HEK293T (cell line): ENCODE measurements at regions not wholly inside any gene's neighbourhood (a gene's known extent, or its start where the extent isn't known, plus 50 kb on each side); places are given as distances from the start of the nearest gene placed in this dataset.

ENCODE experiments used
- CTCF ChIA-PET: fragments of 350-600 bp; formaldehyde crosslinking; extraction: SDS; loops from one replicate; lab custom pipeline; 2021; ENCODE audit warnings: antibody characterized with exemption, inconsistent platforms; lab: Yijun Ruan, JAX
- POLR2A ChIA-PET: fragments of 350-600 bp; formaldehyde crosslinking; extraction: SDS; loops from one replicate; lab custom pipeline; 2020; ENCODE audit warnings: antibody characterized with exemption, inconsistent platforms; lab: Yijun Ruan, JAX
- DNase-seq: peaks from one replicate; pipeline ENCODE4 v3.0.0; 2012; ENCODE audit warnings: mixed read lengths; ENCODE audit errors: extremely low spot score
- ARNT ChIP-seq: fragments of 450-650 bp; IDR thresholded peaks from 2 replicates; pipeline ENCODE4 v1.6.1; 2017; ENCODE audit warnings: mild to moderate bottlenecking
- BHLHE40 ChIP-seq: fragments of 450-650 bp; IDR thresholded peaks from 2 replicates; pipeline ENCODE4 v1.6.1; 2016; ENCODE audit warnings: mild to moderate bottlenecking, moderate library complexity, borderline replicate concordance
- CTBP1 ChIP-seq: fragments of 450-650 bp; IDR thresholded peaks from 2 replicates; pipeline ENCODE4 v1.6.1; 2016; ENCODE audit warnings: borderline replicate concordance
- ELF4 ChIP-seq: fragments of 450-650 bp; IDR thresholded peaks from 2 replicates; pipeline ENCODE4 v1.6.1; 2017; ENCODE audit warnings: antibody characterized with exemption
- FOXA1 ChIP-seq: fragments of 450-650 bp; IDR thresholded peaks from 2 replicates; pipeline ENCODE4 v1.6.1; 2016; ENCODE audit warnings: mild to moderate bottlenecking
- FOXK2 ChIP-seq: fragments of 450-650 bp; IDR thresholded peaks from 2 replicates; pipeline ENCODE4 v1.6.1; 2016; ENCODE audit warnings: mild to moderate bottlenecking
- FOXM1 ChIP-seq: fragments of 450-650 bp; IDR thresholded peaks from 2 replicates; pipeline ENCODE4 v1.6.1; 2017; ENCODE audit warnings: mild to moderate bottlenecking, borderline replicate concordance
- HDGF ChIP-seq: fragments of 450-650 bp; IDR thresholded peaks from 2 replicates; pipeline ENCODE4 v1.6.1; 2017; ENCODE audit warnings: antibody characterized with exemption, borderline replicate concordance
- L3MBTL2 ChIP-seq: fragments of 450-650 bp; conservative IDR thresholded peaks from 2 replicates; pipeline ENCODE4 v1.6.1; 2016; ENCODE audit warnings: mild to moderate bottlenecking
- LEF1 ChIP-seq: fragments of 450-650 bp; IDR thresholded peaks from 2 replicates; pipeline ENCODE4 v1.6.1; 2017; ENCODE audit warnings: mild to moderate bottlenecking, borderline replicate concordance
- NFRKB ChIP-seq: fragments of 450-650 bp; IDR thresholded peaks from 2 replicates; pipeline ENCODE4 v1.6.1; 2016; ENCODE audit warnings: mild to moderate bottlenecking, moderate library complexity
- PKNOX1 ChIP-seq: fragments of 450-650 bp; IDR thresholded peaks from 2 replicates; pipeline ENCODE4 v1.6.1; 2016
- SP1 ChIP-seq: fragments of 450-650 bp; IDR thresholded peaks from 2 replicates; pipeline ENCODE4 v1.6.1; 2017
- SUZ12 ChIP-seq: fragments of 450-650 bp; IDR thresholded peaks from 2 replicates; pipeline ENCODE4 v1.6.1; 2016; ENCODE audit warnings: mild to moderate bottlenecking
- TARDBP ChIP-seq: fragments of 450-650 bp; IDR thresholded peaks from 2 replicates; pipeline ENCODE4 v1.6.1; 2016
- ZNF384 ChIP-seq: fragments of 450-650 bp; IDR thresholded peaks from 2 replicates; pipeline ENCODE4 v1.6.1; 2016

- CTCF ChIA-PET = no interaction called here
- DNase-seq = no peak
- POLR2A ChIA-PET = no interaction called here
- no peak for TF ChIP-seq FOXK2
- no peak for TF ChIP-seq ZNF384
- no peak for TF ChIP-seq FOXM1
- TF ChIP-seq FOXA1 = no peak
- TF ChIP-seq CTBP1 = no peak
- no peak for TF ChIP-seq LEF1
Measured at GRCh38 chr1:194684636-194685035, 1498.2 kb upstream of the B3GALT2 start.

- no peak for TF ChIP-seq TARDBP
- TF ChIP-seq ELF4 = no peak
- no peak for TF ChIP-seq HDGF
- TF ChIP-seq SUZ12 = no peak
- no peak for TF ChIP-seq CTBP1
- no peak for TF ChIP-seq FOXK2
- TF ChIP-seq FOXA1 = no peak
- ChIA-PET CTCF (no interaction called here), POLR2A (no interaction called here)
- no peak for DNase-seq
Measured at GRCh38 chr1:194658090-194658439, 1471.7 kb upstream of the B3GALT2 start.

- no peak for DNase-seq
- ChIA-PET CTCF (no interaction called here), POLR2A (no interaction called here)
- TF ChIP-seq NFRKB (no peak), HDGF (no peak), ZNF384 (no peak), BHLHE40 (no peak), FOXK2 (no peak)
Measured at GRCh38 chr1:194654956-194655355, 1468.5 kb upstream of the B3GALT2 start.

DNA sequence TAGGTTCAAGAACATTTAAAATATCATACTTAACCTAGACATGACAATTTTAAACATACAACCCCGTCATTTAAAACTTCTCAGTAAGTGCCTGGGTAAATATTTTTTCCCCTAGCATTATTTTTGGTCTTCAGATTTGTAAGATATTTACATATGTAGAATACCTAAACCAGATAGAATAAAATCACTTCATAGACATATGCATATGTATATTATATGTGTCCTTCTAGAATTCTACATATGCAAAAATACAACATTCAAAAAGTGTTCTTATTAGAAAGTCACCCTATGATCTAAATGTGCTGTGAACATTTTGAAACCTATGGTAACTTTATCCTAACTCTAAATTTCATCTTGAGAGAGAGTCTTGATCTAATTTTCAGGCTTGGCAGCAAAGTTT, 1467.0 kb upstream of the B3GALT2 start:
- DNase-seq = no peak
- TF ChIP-seq TARDBP (no peak), FOXK2 (no peak), NFRKB (no peak)
- CTCF ChIA-PET = no interaction called here

GRCh38 chr1:194647118-194647517, 1460.7 kb upstream of the B3GALT2 start:
- no peak for DNase-seq

More for the DNA sequence above, 1467.0 kb upstream of the B3GALT2 start:
- POLR2A ChIA-PET = no interaction called here

DNA sequence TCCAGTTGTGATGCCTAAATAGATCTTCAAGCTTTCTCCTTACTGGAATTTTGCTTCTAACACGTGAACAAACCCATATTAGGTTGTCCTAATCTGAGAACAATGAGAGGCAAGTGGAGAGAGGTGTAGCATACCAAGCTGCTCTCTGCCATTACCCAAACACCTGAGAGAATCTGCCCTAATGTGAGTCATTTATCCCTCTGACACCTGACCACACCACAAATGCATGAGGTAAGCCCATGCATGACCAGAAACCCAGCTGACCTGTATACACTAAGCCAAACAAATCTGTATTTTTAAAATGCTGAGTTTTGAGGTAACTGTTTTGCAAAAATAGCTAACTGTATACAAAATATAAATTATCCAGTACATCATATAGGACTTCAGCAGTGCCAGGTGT, 1458.1 kb upstream of the B3GALT2 start:
- TF ChIP-seq BHLHE40 (no peak), FOXM1 (no peak), TARDBP (no peak), ARNT (no peak), CTBP1 (no peak), L3MBTL2 (no peak), LEF1 (no peak), PKNOX1 (no peak), FOXA1 (no peak), NFRKB (no peak), SUZ12 (no peak)
- DNase-seq = no peak
- ChIA-PET CTCF (no interaction called here), POLR2A (no interaction called here)

More at GRCh38 chr1:194647118-194647517, 1460.7 kb upstream of the B3GALT2 start:
- ChIA-PET CTCF (no interaction called here), POLR2A (no interaction called here)
- no peak for TF ChIP-seq ARNT
- TF ChIP-seq ZNF384 = no peak
- TF ChIP-seq TARDBP = no peak
- no peak for TF ChIP-seq CTBP1
- TF ChIP-seq BHLHE40 = no peak
- TF ChIP-seq FOXM1 = no peak
- no peak for TF ChIP-seq NFRKB
- TF ChIP-seq SP1 = no peak
- TF ChIP-seq SUZ12 = no peak
- no peak for TF ChIP-seq FOXA1

DNA sequence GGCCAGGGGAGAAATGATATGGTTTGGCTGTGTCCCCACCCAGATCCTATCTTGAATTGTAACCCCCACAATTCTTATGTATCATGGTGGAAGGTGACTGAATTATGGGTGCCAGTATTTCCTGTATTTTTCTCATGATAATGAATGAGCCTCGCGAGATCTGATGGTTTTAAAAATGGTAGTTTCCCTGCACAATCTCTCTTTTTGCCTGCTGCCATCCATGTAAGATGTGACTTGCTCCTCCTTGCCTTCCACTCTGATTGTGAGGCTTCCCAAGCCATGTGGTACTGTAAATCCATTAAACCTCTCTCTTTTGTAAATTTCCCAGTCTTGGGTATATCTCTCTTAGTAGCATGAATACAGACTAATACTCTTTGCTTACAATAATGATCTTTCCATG, 1453.9 kb upstream of the B3GALT2 start:
- TF ChIP-seq FOXA1 = no peak
- TF ChIP-seq TARDBP = no peak
- CTCF ChIA-PET = no interaction called here
- DNase-seq = no peak
- POLR2A ChIA-PET = no interaction called here

- DNase-seq = no peak
- POLR2A ChIA-PET = no interaction called here
- TF ChIP-seq FOXM1 (no peak), SUZ12 (no peak), L3MBTL2 (no peak), CTBP1 (no peak), FOXA1 (no peak), BHLHE40 (no peak), FOXK2 (no peak), ARNT (no peak), HDGF (no peak), ZNF384 (no peak), PKNOX1 (no peak), SP1 (no peak), NFRKB (no peak), ELF4 (no peak), TARDBP (no peak), LEF1 (no peak)
- CTCF ChIA-PET = no interaction called here
Measured at GRCh38 chr1:194629011-194629410, 1442.6 kb upstream of the B3GALT2 start.
